ENCODE measurements at regions not wholly inside any gene's neighbourhood (a gene's known extent, or its start where the extent isn't known, plus 50 kb on each side); places are given as distances from the start of the nearest gene placed in this dataset.

GRCh38 chr12:127267128-127267527, 999.8 kb upstream of the TMEM132C start:
- ChIA-PET POLR2A (no interaction called here), CTCF (no interaction called here)
- Histone ChIP-seq H3K27me3 (ENCODE audit: control insufficient read depth in 2 of 2, insufficient read depth in 2 of 2, low read length in 2 of 2) (no peaks in the 10 kb centered on the region), H4K20me1 (replicated peaks; ENCODE audit: control insufficient read depth, extremely low read depth, insufficient read depth, low read length) (no peaks in the 10 kb centered on the region), H3K9ac (replicated peaks; ENCODE audit: extremely low read depth, insufficient read depth, low read length) (no peak overlapping the region), H3K4me1 (ENCODE audit: control insufficient read depth, extremely low read depth, insufficient read depth, low read length) (no peaks in the 10 kb centered on the region), H3K9me3 (replicated peaks; ENCODE audit: control insufficient read depth, insufficient read depth, low read length) (no peaks in the 10 kb centered on the region), H2AFZ (ENCODE audit: low read depth, low read length) (no peak overlapping the region), H3K36me3 (ENCODE audit: control insufficient read depth in 2 of 2, extremely low read depth in 1 of 2, insufficient read depth in 2 of 2, low read length in 2 of 2) (no peaks in the 10 kb centered on the region), H3K9me1 (replicated peaks; ENCODE audit: control insufficient read depth, extremely low read depth, insufficient read depth, low read length) (no peaks in the 10 kb centered on the region), H3K79me2 (ENCODE audit: control insufficient read depth, insufficient read depth, low read length) (no peaks in the 10 kb centered on the region), H3K4me2 (ENCODE audit: insufficient read depth, low read length) (no peak overlapping the region), H3K27ac (ENCODE audit: insufficient read depth, low read depth, low read length) (no peak overlapping the region), H3K4me3 (replicated peaks in 1 of 3; ENCODE audit: insufficient read depth in 1 of 3, low read depth in 1 of 3, low read length in 3 of 3) (no peak overlapping the region)
- dilution Hi-C loops (cut with MboI; ENCODE audit: extremely low pct_ligation_motif_present, low sequenced_read_pairs), result no loop called here
- no TSS peak for BruUV-seq (replicated peaks)
- intact Hi-C loops (cut with micrococcal nuclease), result no loop called here
- TF ChIP-seq POLR2AphosphoS5 (IDR thresholded peaks at IDR 0.05; ENCODE audit: insufficient read depth, low read depth, low read length) (no peak), CTCF (IDR thresholded peaks at IDR 0.05; ENCODE audit: extremely low read depth in 1 of 2, insufficient read depth in 1 of 2, low read depth in 1 of 2, low read length in 2 of 2) (no peak), EZH2 (IDR thresholded peaks at IDR 0.05; ENCODE audit: borderline replicate concordance, low read depth, low read length, severe bottlenecking) (no peak), POLR2A (IDR thresholded peaks at IDR 0.05; ENCODE audit: low read depth, low read length) (no peak), MAX (IDR thresholded peaks at IDR 0.05; ENCODE audit: insufficient read depth, insufficient read length) (no peak), FOS (IDR thresholded peaks at IDR 0.05; ENCODE audit: borderline replicate concordance, insufficient read depth, low read length) (no peak), GATA2 (IDR thresholded peaks at IDR 0.05; ENCODE audit: insufficient read depth, insufficient read length, low read depth, low read length) (no peak), JUN (IDR thresholded peaks at IDR 0.05; ENCODE audit: borderline replicate concordance, insufficient read depth, insufficient read length, low read depth) (no peak), MYC (IDR thresholded peaks at IDR 0.05; ENCODE audit: low read depth, low read length) (no peak)
- no peak for FAIRE-seq
- no peak for DNase-seq (ENCODE audit: low read depth, low spot score)

All from endothelial cell of umbilical vein (primary cell).